ENCODE measurements at regions not wholly inside any gene's neighbourhood (a gene's known extent, or its start where the extent isn't known, plus 50 kb on each side); places are given as distances from the start of the nearest gene placed in this dataset.

- DNase-seq (ENCODE audit: low spot score): no peak
- TF ChIP-seq CTCF (IDR thresholded peaks at IDR 0.05; ENCODE audit: extremely low read depth, insufficient read depth, missing control alignments): no peak
- in situ Hi-C loops (cut with MboI; ENCODE audit: low pct_unique_long_range_greater_than_20kb, low sequenced_read_pairs, unreplicated experiment): no loop called here
Measured at GRCh38 chr2:219835493-219835892, 208.1 kb downstream of the SLC4A3 start.

DNA sequence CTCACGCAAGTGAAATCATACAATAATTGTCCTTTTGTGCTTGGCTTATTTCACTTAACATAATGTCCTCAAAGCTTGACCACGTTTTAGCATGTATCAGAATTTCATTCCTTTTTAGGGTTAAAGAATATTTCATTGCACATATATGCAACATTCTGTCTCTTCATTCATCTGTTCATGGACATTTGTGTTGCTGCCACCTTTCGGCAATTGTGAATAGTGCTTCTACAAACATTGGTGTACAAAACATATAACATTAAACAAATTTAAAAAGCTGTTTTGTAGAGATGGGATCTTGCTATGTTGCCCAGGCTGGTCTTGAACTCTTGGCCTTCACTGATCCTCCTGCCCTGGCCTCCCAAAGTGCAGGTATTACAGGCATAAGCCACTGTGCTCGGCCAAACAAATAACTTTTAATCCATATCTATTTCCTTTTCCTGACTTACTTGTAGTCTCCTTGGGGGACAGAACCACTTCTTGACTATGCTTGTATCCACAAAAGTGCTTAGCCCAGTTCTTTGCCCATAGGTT is 209.3 kb downstream of the SLC4A3 start:
- DNase-seq (ENCODE audit: low spot score): no peak
- in situ Hi-C loops (cut with MboI; ENCODE audit: low pct_unique_long_range_greater_than_20kb, low sequenced_read_pairs, unreplicated experiment): no loop called here

GRCh38 chr2:219844401-219845091 is 217.1 kb downstream of the SLC4A3 start:
- no peak for TF ChIP-seq CTCF (IDR thresholded peaks at IDR 0.05; ENCODE audit: extremely low read depth, insufficient read depth, missing control alignments)
- in situ Hi-C loops (cut with MboI; ENCODE audit: low pct_unique_long_range_greater_than_20kb, low sequenced_read_pairs, unreplicated experiment): no loop called here
- peak; percentile 48 for DNase-seq (ENCODE audit: low spot score)

More for the DNA sequence above, 209.3 kb downstream of the SLC4A3 start:
- TF ChIP-seq CTCF (IDR thresholded peaks at IDR 0.05; ENCODE audit: extremely low read depth, insufficient read depth, missing control alignments): peak; percentile 8

- DNase-seq (ENCODE audit: low spot score): no peak
- in situ Hi-C loops (cut with MboI; ENCODE audit: low pct_unique_long_range_greater_than_20kb, low sequenced_read_pairs, unreplicated experiment): no loop called here
- no peak for TF ChIP-seq CTCF (IDR thresholded peaks at IDR 0.05; ENCODE audit: extremely low read depth, insufficient read depth, missing control alignments)
Measured at GRCh38 chr2:219848882-219849281, 221.5 kb downstream of the SLC4A3 start.

DNA sequence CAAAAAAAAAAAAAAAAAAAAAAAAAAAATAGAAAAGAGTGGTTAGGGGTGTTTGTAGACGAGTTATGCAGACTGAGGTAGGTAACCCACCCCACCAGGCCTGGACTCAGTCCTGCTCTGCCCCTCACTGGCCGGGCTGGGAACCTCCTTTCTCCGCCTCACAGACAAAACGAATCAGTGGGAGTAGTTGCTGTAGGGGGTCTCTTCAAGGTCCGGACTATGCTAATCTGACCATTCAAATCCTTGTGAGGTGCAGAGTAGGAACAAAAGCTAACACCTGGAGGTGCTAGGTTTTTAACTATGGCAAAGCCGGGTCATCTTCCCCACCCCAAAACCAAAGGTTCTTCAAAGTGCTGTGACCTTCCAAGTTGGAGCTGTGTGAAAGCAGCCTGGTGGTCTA is 223.7 kb downstream of the SLC4A3 start:
- in situ Hi-C loops (cut with MboI; ENCODE audit: low pct_unique_long_range_greater_than_20kb, low sequenced_read_pairs, unreplicated experiment): no loop called here
- no peak for DNase-seq (ENCODE audit: low spot score)
- TF ChIP-seq CTCF (IDR thresholded peaks at IDR 0.05; ENCODE audit: extremely low read depth, insufficient read depth, missing control alignments): no peak

GRCh38 chr2:219851801-219852481 is 224.5 kb downstream of the SLC4A3 start:
- no peak for DNase-seq (ENCODE audit: low spot score)
- in situ Hi-C loops (cut with MboI; ENCODE audit: low pct_unique_long_range_greater_than_20kb, low sequenced_read_pairs, unreplicated experiment): no loop called here
- TF ChIP-seq CTCF (IDR thresholded peaks at IDR 0.05; ENCODE audit: extremely low read depth, insufficient read depth, missing control alignments): no peak
